PC-9 (cell line): ENCODE measurements at regions not wholly inside any gene's neighbourhood (a gene's known extent, or its start where the extent isn't known, plus 50 kb on each side); places are given as distances from the start of the nearest gene placed in this dataset.

Experiments used
- CTCF ChIP-seq: fragments of 200-600 bp; sonication (generic); conservative IDR thresholded peaks from 2 replicates; pipeline ENCODE4 v1.6.1; 2017; ENCODE audit warnings: mixed run types, antibody characterized with exemption, mild to moderate bottlenecking, moderate library complexity
- EZH2 ChIP-seq: fragments of 200-600 bp; sonication (generic); IDR thresholded peaks from 2 replicates; pipeline ENCODE4 v1.8.0; 2017; ENCODE audit warnings: antibody characterized with exemption, low read depth

GRCh38 chr18:28712796-28713425 is 536.0 kb upstream of the CDH2 start:
- TF ChIP-seq CTCF (no peak), EZH2 (no peak)
